ENCODE measurements at regions not wholly inside any gene's neighbourhood (a gene's known extent, or its start where the extent isn't known, plus 50 kb on each side); places are given as distances from the start of the nearest gene placed in this dataset.

- H3K36me3 Mint-ChIP-seq (ENCODE audit: low read depth) = no peaks in the 10 kb centered on the region
- no peak for DNase-seq
- no peak overlapping the region for H3K27ac Mint-ChIP-seq
- H3K9me3 Mint-ChIP-seq = peaks cover 3% of the 10 kb centered on the region
- peaks cover 4% of the 10 kb centered on the region for H3K4me1 Mint-ChIP-seq
- peaks cover 2% of the 10 kb centered on the region for H3K27me3 Mint-ChIP-seq
- H3K4me3 Mint-ChIP-seq = no peak overlapping the region
- intact Hi-C loops (cut with micrococcal nuclease) = no loop called here
Observed at GRCh38 chr9:20030671-20031070, 241.8 kb upstream of the SLC24A2 start.

- Mint-ChIP-seq H3K9me3 (peaks cover 3% of the 10 kb centered on the region), H3K36me3 (ENCODE audit: low read depth) (no peaks in the 10 kb centered on the region), H3K4me3 (no peak overlapping the region), H3K27ac (no peak overlapping the region), H3K27me3 (peaks cover 2% of the 10 kb centered on the region), H3K4me1 (peaks cover 4% of the 10 kb centered on the region)
- no peak for DNase-seq
- intact Hi-C loops (cut with micrococcal nuclease) = no loop called here
Observed at GRCh38 chr9:20030221-20030620, 241.4 kb upstream of the SLC24A2 start.

- no peaks in the 10 kb centered on the region for H3K36me3 Mint-ChIP-seq (ENCODE audit: low read depth)
- peaks cover 3% of the 10 kb centered on the region for H3K9me3 Mint-ChIP-seq
- peaks cover 2% of the 10 kb centered on the region for H3K27me3 Mint-ChIP-seq
- H3K4me3 Mint-ChIP-seq = no peak overlapping the region
- no peak overlapping the region for H3K27ac Mint-ChIP-seq
- intact Hi-C loops (cut with micrococcal nuclease) = no loop called here
- no peak for DNase-seq
- H3K4me1 Mint-ChIP-seq = peaks cover 4% of the 10 kb centered on the region
Observed at GRCh38 chr9:20028849-20029231, 240.0 kb upstream of the SLC24A2 start.

DNA sequence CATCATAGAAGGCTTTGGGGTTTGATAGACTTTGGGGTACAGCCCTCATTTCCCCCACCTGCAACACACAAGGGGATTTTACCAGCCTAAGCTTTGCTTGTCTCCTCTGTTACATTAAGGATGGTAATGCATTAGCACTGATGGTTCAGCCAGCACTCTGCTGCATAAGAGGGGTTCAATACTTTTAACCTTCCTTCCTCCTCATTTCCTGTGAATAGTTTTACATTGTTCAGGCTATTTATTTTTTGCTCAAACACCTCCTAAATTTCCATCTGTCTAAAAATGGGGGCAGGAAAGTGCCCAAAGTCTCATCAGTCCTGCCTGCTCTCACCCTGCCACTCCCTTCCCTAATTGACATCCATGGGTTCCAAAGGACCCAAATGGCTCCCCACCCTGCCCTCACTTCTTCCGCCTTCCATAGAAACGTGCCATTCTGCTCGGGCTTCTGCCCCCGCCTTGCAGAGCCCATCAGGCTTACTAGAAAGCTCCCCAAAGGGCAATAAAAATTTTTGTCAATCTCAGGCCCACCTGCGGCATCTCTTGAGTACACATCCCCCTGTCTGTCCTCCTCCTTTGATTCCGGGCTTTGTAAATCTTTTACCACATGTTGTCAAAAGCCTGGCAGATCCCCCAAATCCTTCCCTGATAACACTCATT lies 239.5 kb upstream of the SLC24A2 start:
- no peaks in the 10 kb centered on the region for H3K36me3 Mint-ChIP-seq (ENCODE audit: low read depth)
- intact Hi-C loops (cut with micrococcal nuclease) = no loop called here
- no peaks in the 10 kb centered on the region for H3K4me1 Mint-ChIP-seq
- no peak for DNase-seq
- peaks cover 3% of the 10 kb centered on the region for H3K9me3 Mint-ChIP-seq
- H3K27ac Mint-ChIP-seq = no peak overlapping the region
- H3K4me3 Mint-ChIP-seq = no peak overlapping the region
- H3K27me3 Mint-ChIP-seq = peaks cover 2% of the 10 kb centered on the region

DNA sequence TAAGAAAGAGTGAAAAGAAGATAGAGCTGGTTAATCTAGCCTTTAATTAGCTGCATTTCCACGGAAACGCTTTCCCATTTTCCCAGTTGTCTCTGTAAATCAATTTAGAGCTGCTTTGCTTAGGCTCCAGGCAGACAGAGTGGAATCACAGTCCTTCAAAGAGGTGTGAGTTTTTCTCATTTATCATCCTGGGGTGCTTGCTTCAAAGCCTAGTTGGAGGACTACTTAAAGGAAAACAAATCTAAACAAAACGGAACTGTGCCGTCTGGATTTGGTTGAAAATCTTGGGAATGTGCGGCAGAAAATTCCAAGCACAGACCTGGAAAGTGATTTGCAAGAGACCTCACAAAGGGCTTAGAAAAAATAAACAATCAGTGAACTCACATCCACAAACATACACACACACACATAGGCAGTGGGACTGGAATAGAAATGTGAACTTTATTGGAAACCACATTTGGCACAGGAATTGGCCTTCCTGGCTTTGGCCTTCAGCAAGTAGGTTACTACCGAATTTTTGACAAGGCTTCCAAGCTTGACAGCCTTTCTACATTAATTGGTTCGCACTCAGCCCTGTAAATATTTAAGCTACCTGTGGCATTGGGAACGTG lies 235.2 kb upstream of the SLC24A2 start:
- peaks cover 2% of the 10 kb centered on the region for H3K27me3 Mint-ChIP-seq
- no peak for DNase-seq
- intact Hi-C loops (cut with micrococcal nuclease) = no loop called here

GRCh38 chr9:20023210-20023905 lies 234.5 kb upstream of the SLC24A2 start:
- intact Hi-C loops (cut with micrococcal nuclease) = no loop called here
- Mint-ChIP-seq H3K4me1 (peaks cover 4% of the 10 kb centered on the region), H3K27me3 (peaks cover 2% of the 10 kb centered on the region), H3K36me3 (ENCODE audit: low read depth) (peaks cover 5% of the 10 kb centered on the region), H3K27ac (no peak overlapping the region), H3K9me3 (peaks cover 7% of the 10 kb centered on the region), H3K4me3 (no peak overlapping the region)
- no peak for DNase-seq

More for the DNA sequence above, 235.2 kb upstream of the SLC24A2 start:
- H3K4me1 Mint-ChIP-seq = peaks cover 4% of the 10 kb centered on the region
- peaks cover 5% of the 10 kb centered on the region for H3K36me3 Mint-ChIP-seq (ENCODE audit: low read depth)
- H3K9me3 Mint-ChIP-seq = peaks cover 7% of the 10 kb centered on the region
- no peak overlapping the region for H3K4me3 Mint-ChIP-seq
- no peak overlapping the region for H3K27ac Mint-ChIP-seq

- H3K36me3 Mint-ChIP-seq (ENCODE audit: low read depth) = peaks cover 5% of the 10 kb centered on the region
Observed at GRCh38 chr9:20022410-20022809, 233.6 kb upstream of the SLC24A2 start.

DNA sequence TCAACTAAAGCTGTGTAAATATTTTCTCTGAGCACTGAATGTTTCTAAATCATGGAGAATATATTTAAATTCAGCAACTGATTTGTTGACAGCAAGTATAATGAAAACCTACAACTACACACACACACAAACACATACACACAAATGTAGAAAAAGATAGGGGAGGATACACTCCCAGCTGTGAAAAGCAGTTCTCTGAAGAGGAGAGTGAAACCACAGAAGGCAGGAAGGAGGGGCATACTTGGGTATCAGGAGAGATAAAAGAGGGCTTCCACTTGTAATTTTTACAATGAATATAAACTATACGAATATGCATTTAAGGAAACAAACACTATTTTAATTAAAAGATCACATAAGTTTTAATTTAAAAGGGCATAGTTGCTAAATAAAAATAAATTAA lies 227.8 kb upstream of the SLC24A2 start:
- Mint-ChIP-seq H3K36me3 (ENCODE audit: low read depth) (peaks cover 17% of the 10 kb centered on the region), H3K4me1 (peaks cover 29% of the 10 kb centered on the region), H3K9me3 (peaks cover 12% of the 10 kb centered on the region), H3K27me3 (no peaks in the 10 kb centered on the region), H3K4me3 (no peak overlapping the region), H3K27ac (no peak overlapping the region)
- no peak for DNase-seq
- intact Hi-C loops (cut with micrococcal nuclease) = no loop called here

More at GRCh38 chr9:20022410-20022809, 233.6 kb upstream of the SLC24A2 start:
- peaks cover under 1% of the 10 kb centered on the region for H3K27me3 Mint-ChIP-seq
- H3K9me3 Mint-ChIP-seq = peaks cover 5% of the 10 kb centered on the region
- no peak for DNase-seq
- no peak overlapping the region for H3K27ac Mint-ChIP-seq
- H3K4me1 Mint-ChIP-seq = peaks cover 4% of the 10 kb centered on the region
- intact Hi-C loops (cut with micrococcal nuclease) = no loop called here
- H3K4me3 Mint-ChIP-seq = no peak overlapping the region

DNA sequence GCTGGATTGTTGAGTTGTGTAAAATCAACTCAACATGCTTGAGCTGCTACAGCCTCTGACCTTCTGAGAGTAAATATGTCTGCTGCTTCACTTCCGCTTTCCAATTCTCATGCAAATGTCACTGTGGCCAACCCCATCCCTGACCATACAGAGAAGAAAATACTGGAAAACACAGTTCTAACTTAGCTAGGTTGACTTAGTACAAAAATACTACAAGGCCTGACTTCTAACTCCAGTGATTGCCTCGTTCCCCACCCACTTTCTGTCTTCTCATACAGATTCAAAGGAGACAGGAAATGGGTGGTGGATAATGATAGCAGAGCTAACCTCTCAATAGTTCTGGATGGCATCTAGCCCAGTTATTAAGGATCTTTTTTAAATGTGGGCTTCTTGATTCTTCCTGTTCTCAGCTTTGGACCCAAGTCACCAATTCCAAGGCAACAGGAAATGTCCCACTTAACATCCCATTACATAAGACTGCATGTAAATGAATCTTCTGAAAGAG lies 226.6 kb upstream of the SLC24A2 start:
- Mint-ChIP-seq H3K27ac (peak overlapping the region; percentile 83), H3K27me3 (no peaks in the 10 kb centered on the region), H3K9me3 (peaks cover 17% of the 10 kb centered on the region), H3K4me1 (peaks cover 29% of the 10 kb centered on the region), H3K4me3 (peak overlapping the region; percentile 37), H3K36me3 (ENCODE audit: low read depth) (peaks cover 23% of the 10 kb centered on the region)
- peak; percentile 58 for DNase-seq
- intact Hi-C loops (cut with micrococcal nuclease) = no loop called here

GRCh38 chr9:20014168-20014567 lies 225.3 kb upstream of the SLC24A2 start:
- Mint-ChIP-seq H3K9me3 (peaks cover 24% of the 10 kb centered on the region), H3K27me3 (no peaks in the 10 kb centered on the region), H3K4me1 (peaks cover 29% of the 10 kb centered on the region), H3K27ac (no peak overlapping the region), H3K36me3 (ENCODE audit: low read depth) (peaks cover 18% of the 10 kb centered on the region), H3K4me3 (no peak overlapping the region)
- DNase-seq = no peak
- intact Hi-C loops (cut with micrococcal nuclease) = no loop called here

GRCh38 chr9:20012232-20012631 lies 223.4 kb upstream of the SLC24A2 start:
- H3K27ac Mint-ChIP-seq = no peak overlapping the region
- DNase-seq = no peak
- H3K9me3 Mint-ChIP-seq = peaks cover 31% of the 10 kb centered on the region
- no peak overlapping the region for H3K4me3 Mint-ChIP-seq
- peaks cover 29% of the 10 kb centered on the region for H3K4me1 Mint-ChIP-seq
- intact Hi-C loops (cut with micrococcal nuclease) = loop anchor here (1.0 kb wide), 1 partner anchor 37 kb away; no protein-coding TSS in a partner anchor
- H3K27me3 Mint-ChIP-seq = no peaks in the 10 kb centered on the region
- H3K36me3 Mint-ChIP-seq (ENCODE audit: low read depth) = peaks cover 18% of the 10 kb centered on the region

GRCh38 chr9:20009606-20010005 lies 220.8 kb upstream of the SLC24A2 start:
- H3K9me3 Mint-ChIP-seq = peaks cover 31% of the 10 kb centered on the region
- H3K36me3 Mint-ChIP-seq (ENCODE audit: low read depth) = peaks cover 16% of the 10 kb centered on the region
- intact Hi-C loops (cut with micrococcal nuclease) = no loop called here
- peaks cover 16% of the 10 kb centered on the region for H3K4me1 Mint-ChIP-seq
- H3K27ac Mint-ChIP-seq = no peak overlapping the region
- H3K27me3 Mint-ChIP-seq = no peaks in the 10 kb centered on the region
- DNase-seq = no peak
- no peak overlapping the region for H3K4me3 Mint-ChIP-seq

- peaks cover 10% of the 10 kb centered on the region for H3K36me3 Mint-ChIP-seq (ENCODE audit: low read depth)
- no peak for DNase-seq
- H3K4me1 Mint-ChIP-seq = peaks cover 38% of the 10 kb centered on the region
- peaks cover 8% of the 10 kb centered on the region for H3K9me3 Mint-ChIP-seq
- no peaks in the 10 kb centered on the region for H3K27me3 Mint-ChIP-seq
- H3K4me3 Mint-ChIP-seq = no peak overlapping the region
- intact Hi-C loops (cut with micrococcal nuclease) = no loop called here
- no peak overlapping the region for H3K27ac Mint-ChIP-seq
Observed at GRCh38 chr9:20002011-20002410, 213.2 kb upstream of the SLC24A2 start.

- Mint-ChIP-seq H3K4me3 (no peak overlapping the region), H3K9me3 (peaks cover 12% of the 10 kb centered on the region), H3K27me3 (no peaks in the 10 kb centered on the region), H3K36me3 (ENCODE audit: low read depth) (peaks cover 14% of the 10 kb centered on the region), H3K4me1 (peaks cover 42% of the 10 kb centered on the region), H3K27ac (no peak overlapping the region)
- intact Hi-C loops (cut with micrococcal nuclease) = no loop called here
- no peak for DNase-seq
Observed at GRCh38 chr9:20001058-20001457, 212.2 kb upstream of the SLC24A2 start.
